Skeletal muscle satellite cell (primary cell): ENCODE measurements at regions not wholly inside any gene's neighbourhood (a gene's known extent, or its start where the extent isn't known, plus 50 kb on each side); places are given as distances from the start of the nearest gene placed in this dataset. TPM values are rescaled to one million over a fixed set of nuclear protein-coding genes. Genes with fewer than 3 reads are reported as not detected.

Source experiments
- H3K27me3 ChIP-seq: 2 replicates; pipeline ENCODE4 v1.7.0; 2013; ENCODE audit warnings: low read length; ENCODE audit not compliant: control insufficient read depth, insufficient read depth
- H3K36me3 ChIP-seq: 2 replicates; pipeline ENCODE4 v1.7.0; 2013; ENCODE audit warnings: mild to moderate bottlenecking, control low read depth, low read length; ENCODE audit not compliant: insufficient read depth
- H3K4me1 ChIP-seq: 2 replicates; pipeline ENCODE4 v1.7.0; 2013; ENCODE audit warnings: low read length; ENCODE audit not compliant: control insufficient read depth, insufficient read depth
- H3K4me2 ChIP-seq: 2 replicates; pipeline ENCODE4 v1.7.0; 2013; ENCODE audit warnings: mild to moderate bottlenecking, low read length
- H3K4me3 ChIP-seq: 2 replicates; pipeline ENCODE4 v1.7.0; 2013; ENCODE audit warnings: low read length
- H3K9ac ChIP-seq: 2 replicates; pipeline ENCODE4 v1.7.0; 2013; ENCODE audit warnings: mild to moderate bottlenecking, low read depth, low read length, moderate library complexity
- H3K9me3 ChIP-seq: replicated peaks from 2 replicates; pipeline ENCODE4 v1.7.0; 2013; ENCODE audit warnings: mild to moderate bottlenecking, control low read depth, low read length
- small RNA-seq: library from RNA; depleted of rRNA; stranded (forward); fragments of <200 nt; gene quantifications from one replicate; pipeline ENCODE3, GENCODE V24; 2012

GRCh38 chr20:50460115-50460607, 50.0 kb upstream of the PTPN1 start:
- Histone ChIP-seq H3K4me3 (no peak overlapping the region), H3K4me1 (peaks cover 12% of the 10 kb centered on the region), H3K27me3 (no peaks in the 10 kb centered on the region), H3K9ac (peak overlapping the region; percentile 48), H3K9me3 (no peaks in the 10 kb centered on the region), H3K36me3 (no peaks in the 10 kb centered on the region), H3K4me2 (no peak overlapping the region)

Small RNA genes in the stretch of these regions (small RNA-seq; reads per million reads assigned to genes)
- not detected for gene RN7SL636P
